Caco-2 (cell line): ENCODE measurements at regions not wholly inside any gene's neighbourhood (a gene's known extent, or its start where the extent isn't known, plus 50 kb on each side); places are given as distances from the start of the nearest gene placed in this dataset.

ENCODE experiments used
- BruUV-seq: library from RNA; stranded (reverse); fragments of 400-500 nt; replicated peaks from 2 replicates; lab custom pipeline; 2021; lab: Mats Ljungman, UMichigan
- CTCF ChIA-PET: fragments of 300-600 bp; sonication (Branson Sonifier 250); formaldehyde crosslinking; loops from one replicate; lab custom pipeline; 2022; ENCODE audit warnings: antibody characterized with exemption; lab: Charles Lee
- POLR2A ChIA-PET: fragments of 300-600 bp; sonication (Branson Sonifier 250); formaldehyde crosslinking; loops from one replicate; lab custom pipeline; 2022; ENCODE audit warnings: antibody characterized with exemption; lab: Charles Lee
- DNase-seq, 2 experiments: peaks; one replicate each; pipeline versions ENCODE4 v3.0.0 to v3.0.0-alpha.2; 2020 to 2022
- H3K27me3 ChIP-seq: replicated peaks from 2 replicates; pipeline ENCODE4 v1.6.0; 2011; ENCODE audit warnings: low read length; ENCODE audit not compliant: control insufficient read depth, insufficient read depth
- H3K36me3 ChIP-seq: 2 replicates; pipeline ENCODE4 v1.5.1; 2011; ENCODE audit warnings: low read length; ENCODE audit not compliant: control insufficient read depth, insufficient read depth
- H3K4me1 ChIP-seq: fragments of 250-450 bp; sonication (Bioruptor Pico); 2 replicates; pipeline ENCODE4 v1.5.1; 2020; ENCODE audit warnings: mild to moderate bottlenecking
- H3K4me3 ChIP-seq: 2 replicates; pipeline ENCODE4 v1.5.1; 2011; ENCODE audit warnings: low read depth, mild to moderate bottlenecking, control low read depth, low read length
- H3K9me3 ChIP-seq: fragments of 250-450 bp; sonication (Bioruptor Pico); 2 replicates; pipeline ENCODE4 v1.5.1; 2020; ENCODE audit warnings: mild to moderate bottlenecking, moderate library complexity
- H3K27ac Mint-ChIP-seq: one replicate; pipeline ENCODE4 v1.8.0; 2022; ENCODE audit warnings: mixed read lengths; ENCODE audit not compliant: unreplicated experiment
- H3K27me3 Mint-ChIP-seq: one replicate; pipeline ENCODE4 v1.8.0; 2022; ENCODE audit warnings: mixed read lengths; ENCODE audit not compliant: insufficient read depth, unreplicated experiment
- H3K36me3 Mint-ChIP-seq: one replicate; pipeline ENCODE4 v1.8.0; 2022; ENCODE audit warnings: mild to moderate bottlenecking, mixed read lengths; ENCODE audit not compliant: insufficient read depth, unreplicated experiment
- H3K4me1 Mint-ChIP-seq: one replicate; pipeline ENCODE4 v1.8.0; 2022; ENCODE audit warnings: low read depth, mixed read lengths; ENCODE audit not compliant: unreplicated experiment
- H3K4me3 Mint-ChIP-seq: one replicate; pipeline ENCODE4 v1.8.0; 2022; ENCODE audit warnings: mild to moderate bottlenecking, moderate library complexity, mixed read lengths; ENCODE audit not compliant: unreplicated experiment
- H3K9me3 Mint-ChIP-seq: one replicate; pipeline ENCODE4 v1.8.0; 2022; ENCODE audit warnings: mixed read lengths; ENCODE audit not compliant: unreplicated experiment
- CTCF ChIP-seq, 2 experiments: fragments of 200-600 bp in 1 of 2; IDR thresholded peaks; 1 replicate in 1 of 2; 2 replicates in 1 of 2; pipeline versions ENCODE4 v1.5.1 to v1.8.0; 2011 to 2022; ENCODE audit warnings: antibody characterized with exemption in 1 of 2, control low read depth in 1 of 2, inconsistent platforms in 1 of 2, low read depth in 1 of 2, low read length in 1 of 2, mild to moderate bottlenecking in 1 of 2, moderate library complexity in 1 of 2; ENCODE audit not compliant: insufficient read depth in 1 of 2, severe bottlenecking in 1 of 2, unreplicated experiment in 1 of 2
- intact Hi-C: fragments of 100-400 bp; cut with micrococcal nuclease; formaldehyde crosslinking; loops from one replicate; pipeline ENCODE4 v1.10.0; 2022; ENCODE audit not compliant: unreplicated experiment

- ChIA-PET CTCF (no interaction called here), POLR2A (no interaction called here)
- peaks cover 6% of the 10 kb centered on the region for H3K9me3 Mint-ChIP-seq
- H3K27me3 Mint-ChIP-seq = peaks cover 3% of the 10 kb centered on the region
- Histone ChIP-seq H3K4me1 (no peaks in the 10 kb centered on the region), H3K27me3 (no peaks in the 10 kb centered on the region), H3K9me3 (no peaks in the 10 kb centered on the region), H3K4me3 (no peak overlapping the region), H3K36me3 (no peaks in the 10 kb centered on the region)
- no peak for DNase-seq
- H3K27ac Mint-ChIP-seq = no peak overlapping the region
- TF ChIP-seq CTCF (IDR thresholded peaks at IDR 0.05; ENCODE audit: insufficient read depth in 1 of 2, low read depth in 1 of 2, low read length in 1 of 2, severe bottlenecking in 1 of 2, unreplicated experiment in 1 of 2) = no peak
- no TSS peak for BruUV-seq
- H3K4me3 Mint-ChIP-seq = no peak overlapping the region
- no peaks in the 10 kb centered on the region for H3K36me3 Mint-ChIP-seq
- intact Hi-C loops = no loop called here
- no peaks in the 10 kb centered on the region for H3K4me1 Mint-ChIP-seq
Measured at GRCh38 chr12:76152181-76152807, 67.8 kb upstream of the NAP1L1 start.

GRCh38 chr12:76144245-76144549, 59.7 kb upstream of the NAP1L1 start:
- Histone ChIP-seq H3K4me1 (no peaks in the 10 kb centered on the region), H3K9me3 (no peaks in the 10 kb centered on the region), H3K36me3 (no peaks in the 10 kb centered on the region), H3K4me3 (no peak overlapping the region), H3K27me3 (no peaks in the 10 kb centered on the region)
- ChIA-PET CTCF (no interaction called here), POLR2A (no interaction called here)
- Mint-ChIP-seq H3K27me3 (peaks cover 4% of the 10 kb centered on the region), H3K9me3 (peaks cover 8% of the 10 kb centered on the region), H3K36me3 (no peaks in the 10 kb centered on the region), H3K4me1 (no peaks in the 10 kb centered on the region), H3K4me3 (no peak overlapping the region), H3K27ac (no peak overlapping the region)
- TF ChIP-seq CTCF (IDR thresholded peaks at IDR 0.05; ENCODE audit: insufficient read depth in 1 of 2, low read depth in 1 of 2, low read length in 1 of 2, severe bottlenecking in 1 of 2, unreplicated experiment in 1 of 2) = no peak
- BruUV-seq = no TSS peak
- no peak for DNase-seq
- intact Hi-C loops = no loop called here

- Mint-ChIP-seq H3K27me3 (peaks cover 4% of the 10 kb centered on the region), H3K4me1 (no peaks in the 10 kb centered on the region), H3K27ac (no peak overlapping the region), H3K9me3 (peaks cover 8% of the 10 kb centered on the region), H3K4me3 (no peak overlapping the region), H3K36me3 (no peaks in the 10 kb centered on the region)
- DNase-seq = no peak
- no peak for TF ChIP-seq CTCF (IDR thresholded peaks at IDR 0.05; ENCODE audit: insufficient read depth in 1 of 2, low read depth in 1 of 2, low read length in 1 of 2, severe bottlenecking in 1 of 2, unreplicated experiment in 1 of 2)
- Histone ChIP-seq H3K4me1 (no peaks in the 10 kb centered on the region), H3K4me3 (no peak overlapping the region), H3K9me3 (peaks cover 4% of the 10 kb centered on the region; the same call in 1 of the 2 replicates), H3K27me3 (no peaks in the 10 kb centered on the region), H3K36me3 (no peaks in the 10 kb centered on the region)
- ChIA-PET CTCF (no interaction called here), POLR2A (no interaction called here)
- intact Hi-C loops = no loop called here
- no TSS peak for BruUV-seq
Measured at GRCh38 chr12:76143343-76144244, 59.1 kb upstream of the NAP1L1 start.
